Endothelial cell of umbilical vein (primary cell): ENCODE measurements at regions not wholly inside any gene's neighbourhood (a gene's known extent, or its start where the extent isn't known, plus 50 kb on each side); places are given as distances from the start of the nearest gene placed in this dataset.

ENCODE experiments used
- BruUV-seq: library from RNA; stranded (reverse); fragments of 400-500 nt; replicated peaks from 2 replicates; lab custom pipeline; 2021; lab: Mats Ljungman, UMichigan
- CTCF ChIA-PET: fragments of 300-600, 350-600 bp; sonication (Branson Sonifier 250); formaldehyde crosslinking; loops from one replicate; lab custom pipeline; 2021; ENCODE audit warnings: antibody characterized with exemption, inconsistent platforms; lab: Charles Lee
- POLR2A ChIA-PET: fragments of 300-600, 350-600 bp; sonication (Branson Sonifier 250); formaldehyde crosslinking; loops from one replicate; lab custom pipeline; 2021; ENCODE audit warnings: antibody characterized with exemption, inconsistent platforms; lab: Charles Lee
- DNase-seq: peaks from one replicate; pipeline ENCODE4 v3.0.0-alpha.2; 2011; ENCODE audit warnings: low read depth, low spot score
- FAIRE-seq: peaks from 2 replicates; lab custom pipeline; 2011; peaks lifted over from hg19 to GRCh38; lab: Jason Lieb, UNC
- H2AFZ ChIP-seq: 2 replicates; pipeline ENCODE4 v1.6.0; 2012; ENCODE audit warnings: low read depth, low read length, control low read depth, inconsistent platforms
- H3K27ac ChIP-seq: 2 replicates; pipeline ENCODE4 v1.5.1; 2011; ENCODE audit warnings: low read depth, mild to moderate bottlenecking, control low read depth, low read length, moderate library complexity; ENCODE audit not compliant: insufficient read depth
- H3K27me3 ChIP-seq, 2 experiments: 2 replicates each; pipeline versions ENCODE4 v1.6.0 to v1.6.1; 2011; ENCODE audit warnings: low read length in 2 of 2, mixed read lengths in 1 of 2; ENCODE audit not compliant: control insufficient read depth in 2 of 2, insufficient read depth in 2 of 2
- H3K36me3 ChIP-seq, 2 experiments: 2 replicates in 1 of 2; 3 replicates in 1 of 2; pipeline ENCODE4 v1.5.1; 2011; ENCODE audit warnings: low read length in 2 of 2, mild to moderate bottlenecking in 1 of 2, moderate library complexity in 1 of 2; ENCODE audit not compliant: control insufficient read depth in 2 of 2, insufficient read depth in 2 of 2; ENCODE audit errors: extremely low read depth in 1 of 2
- H3K4me1 ChIP-seq: 3 replicates; pipeline ENCODE4 v1.5.1; 2011; ENCODE audit warnings: mild to moderate bottlenecking, low read length; ENCODE audit not compliant: control insufficient read depth, insufficient read depth; ENCODE audit errors: extremely low read depth
- H3K4me2 ChIP-seq: 2 replicates; pipeline ENCODE4 v1.6.1; 2011; ENCODE audit warnings: low read length, control low read depth, mixed read lengths; ENCODE audit not compliant: insufficient read depth
- H3K4me3 ChIP-seq, 3 experiments: fragments of 200-600 bp in 1 of 3; sonication (generic), shearing (Covaris generic) in 1 of 3; replicated peaks in 1 of 3; 2 replicates each; pipeline ENCODE4 v1.5.1; 2011 to 2016; ENCODE audit warnings: control low read depth in 3 of 3, low read length in 3 of 3, mild to moderate bottlenecking in 2 of 3, inconsistent platforms in 1 of 3, low read depth in 1 of 3, moderate library complexity in 1 of 3; ENCODE audit not compliant: insufficient read depth in 1 of 3
- H3K79me2 ChIP-seq: 2 replicates; pipeline ENCODE4 v1.6.0; 2012; ENCODE audit warnings: low read length, inconsistent platforms; ENCODE audit not compliant: control insufficient read depth, insufficient read depth
- H3K9ac ChIP-seq: replicated peaks from 2 replicates; pipeline ENCODE3; 2011; ENCODE audit warnings: low read length, control low read depth; ENCODE audit not compliant: insufficient read depth; ENCODE audit errors: extremely low read depth
- H3K9me1 ChIP-seq: replicated peaks from 3 replicates; pipeline ENCODE4 v1.6.0; 2011; ENCODE audit warnings: mild to moderate bottlenecking, low read length; ENCODE audit not compliant: control insufficient read depth, insufficient read depth; ENCODE audit errors: extremely low read depth
- H3K9me3 ChIP-seq: replicated peaks from 2 replicates; pipeline ENCODE4 v1.5.1; 2012; ENCODE audit warnings: low read length, inconsistent platforms; ENCODE audit not compliant: control insufficient read depth, insufficient read depth
- H4K20me1 ChIP-seq: replicated peaks from 2 replicates; pipeline ENCODE3; 2011; ENCODE audit warnings: mild to moderate bottlenecking, low read length; ENCODE audit not compliant: control insufficient read depth, insufficient read depth; ENCODE audit errors: extremely low read depth
- EZH2 ChIP-seq: IDR thresholded peaks from 2 replicates; pipeline ENCODE4 v1.6.1; 2012; ENCODE audit warnings: borderline replicate concordance, low read depth, mild to moderate bottlenecking, moderate library complexity, low read length, inconsistent platforms; ENCODE audit not compliant: severe bottlenecking
- FOS ChIP-seq: IDR thresholded peaks from 2 replicates; pipeline ENCODE4 v1.6.1; 2011; ENCODE audit warnings: mild to moderate bottlenecking, low read length, moderate library complexity, borderline replicate concordance; ENCODE audit not compliant: insufficient read depth
- GATA2 ChIP-seq: IDR thresholded peaks from 2 replicates; pipeline ENCODE4 v1.7.0; 2011; ENCODE audit warnings: low read depth, mild to moderate bottlenecking, moderate library complexity, mixed read lengths, low read length; ENCODE audit not compliant: insufficient read length, insufficient read depth
- JUN ChIP-seq: IDR thresholded peaks from 2 replicates; pipeline ENCODE4 v1.6.1; 2011; ENCODE audit warnings: borderline replicate concordance, low read depth; ENCODE audit not compliant: insufficient read length, insufficient read depth
- MAX ChIP-seq: IDR thresholded peaks from 2 replicates; pipeline ENCODE4 v1.6.1; 2011; ENCODE audit not compliant: insufficient read depth, insufficient read length
- MYC ChIP-seq: IDR thresholded peaks from one replicate; pipeline ENCODE4 v1.6.1; 2011; ENCODE audit warnings: mild to moderate bottlenecking, low read depth, low read length
- POLR2A ChIP-seq: IDR thresholded peaks from 2 replicates; pipeline ENCODE4 v1.6.1; 2012; ENCODE audit warnings: low read depth, mild to moderate bottlenecking, control low read depth, low read length
- POLR2AphosphoS5 ChIP-seq: IDR thresholded peaks from 2 replicates; pipeline ENCODE4 v1.6.1; 2012; ENCODE audit warnings: low read depth, mild to moderate bottlenecking, control low read depth, low read length, moderate library complexity; ENCODE audit not compliant: insufficient read depth
- dilution Hi-C: fragments of 300-500 bp; cut with MboI; formaldehyde crosslinking; loops from one replicate; pipeline ENCODE4 v1.15.0; 2019; ENCODE audit warnings: low sequenced_read_pairs; ENCODE audit not compliant: extremely low pct_ligation_motif_present
- intact Hi-C: fragments of 100-400 bp; cut with micrococcal nuclease; formaldehyde crosslinking; loops from one replicate; pipeline ENCODE4 v1.10.0; 2022
- TF ChIP-seq, protein P1 (sequence below), 2 donors: IDR thresholded peaks; 1 replicate in 1 of 2; 2 replicates in 1 of 2; pipeline ENCODE4 v1.5.1; 2011; ENCODE audit warnings: low read length in 2 of 2, mild to moderate bottlenecking in 2 of 2, moderate library complexity in 2 of 2, control low read depth in 1 of 2, inconsistent platforms in 1 of 2, low read depth in 1 of 2; ENCODE audit not compliant: insufficient read depth in 1 of 2; ENCODE audit errors: extremely low read depth in 1 of 2

DNA sequence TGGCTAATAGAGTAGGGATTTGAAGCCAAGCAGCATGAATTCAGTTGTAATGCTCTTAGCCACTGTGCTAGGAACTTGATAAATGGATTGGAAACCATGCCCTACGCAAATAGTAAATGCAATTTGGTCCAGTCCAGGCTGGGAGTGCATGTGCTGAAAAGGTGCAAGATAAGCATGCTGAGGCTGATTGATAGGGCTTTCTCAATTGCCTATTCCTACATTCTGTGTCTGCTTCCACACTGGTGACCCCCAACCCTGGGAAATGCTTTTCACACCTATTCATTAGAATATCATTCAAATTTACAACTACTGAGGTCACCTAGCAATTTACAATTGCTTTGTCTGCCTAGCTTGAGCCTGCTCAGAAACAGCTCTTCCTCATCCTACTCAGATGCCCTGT lies 84.7 kb upstream of the SLC25A36 start:
- H3K27ac ChIP-seq, result no peak overlapping the region
- no peak overlapping the region for H2AFZ ChIP-seq
- no peaks in the 10 kb centered on the region for H3K4me1 ChIP-seq
- CTCF ChIA-PET, result no interaction called here
- no TSS peak for BruUV-seq
- no peak overlapping the region for H3K4me3 ChIP-seq
- H3K27me3 ChIP-seq, result no peaks in the 10 kb centered on the region
- H3K36me3 ChIP-seq, result no peaks in the 10 kb centered on the region
- no peaks in the 10 kb centered on the region for H4K20me1 ChIP-seq
- POLR2A ChIA-PET, result no interaction called here
- TF ChIP-seq FOS (no peak), POLR2AphosphoS5 (no peak), GATA2 (no peak), EZH2 (no peak), JUN (no peak), MAX (no peak), MYC (no peak), POLR2A (no peak)
- TF ChIP-seq, protein P1, sequence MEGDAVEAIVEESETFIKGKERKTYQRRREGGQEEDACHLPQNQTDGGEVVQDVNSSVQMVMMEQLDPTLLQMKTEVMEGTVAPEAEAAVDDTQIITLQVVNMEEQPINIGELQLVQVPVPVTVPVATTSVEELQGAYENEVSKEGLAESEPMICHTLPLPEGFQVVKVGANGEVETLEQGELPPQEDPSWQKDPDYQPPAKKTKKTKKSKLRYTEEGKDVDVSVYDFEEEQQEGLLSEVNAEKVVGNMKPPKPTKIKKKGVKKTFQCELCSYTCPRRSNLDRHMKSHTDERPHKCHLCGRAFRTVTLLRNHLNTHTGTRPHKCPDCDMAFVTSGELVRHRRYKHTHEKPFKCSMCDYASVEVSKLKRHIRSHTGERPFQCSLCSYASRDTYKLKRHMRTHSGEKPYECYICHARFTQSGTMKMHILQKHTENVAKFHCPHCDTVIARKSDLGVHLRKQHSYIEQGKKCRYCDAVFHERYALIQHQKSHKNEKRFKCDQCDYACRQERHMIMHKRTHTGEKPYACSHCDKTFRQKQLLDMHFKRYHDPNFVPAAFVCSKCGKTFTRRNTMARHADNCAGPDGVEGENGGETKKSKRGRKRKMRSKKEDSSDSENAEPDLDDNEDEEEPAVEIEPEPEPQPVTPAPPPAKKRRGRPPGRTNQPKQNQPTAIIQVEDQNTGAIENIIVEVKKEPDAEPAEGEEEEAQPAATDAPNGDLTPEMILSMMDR (IDR thresholded peaks at IDR 0.05; ENCODE audit: extremely low read depth in 1 of 2, insufficient read depth in 1 of 2, low read depth in 1 of 2, low read length in 2 of 2), result no peak
- intact Hi-C loops, result no loop called here
- dilution Hi-C loops, result no loop called here
- FAIRE-seq (no peak), DNase-seq (no peak)
- H3K9me1 ChIP-seq, result no peaks in the 10 kb centered on the region
- H3K4me2 ChIP-seq, result no peak overlapping the region
- no peaks in the 10 kb centered on the region for H3K79me2 ChIP-seq
- H3K9ac ChIP-seq, result no peak overlapping the region
- no peaks in the 10 kb centered on the region for H3K9me3 ChIP-seq
